HG03095 (cell line): ENCODE measurements at regions not wholly inside any gene's neighbourhood (a gene's known extent, or its start where the extent isn't known, plus 50 kb on each side); places are given as distances from the start of the nearest gene placed in this dataset.

ENCODE experiments used
- ATAC-seq: cut with Tn5 transposase; IDR thresholded peaks from one replicate; pipeline ENCODE4 v1.9.1; 2021; ENCODE audit warnings: moderate library complexity; ENCODE audit not compliant: unreplicated experiment

DNA sequence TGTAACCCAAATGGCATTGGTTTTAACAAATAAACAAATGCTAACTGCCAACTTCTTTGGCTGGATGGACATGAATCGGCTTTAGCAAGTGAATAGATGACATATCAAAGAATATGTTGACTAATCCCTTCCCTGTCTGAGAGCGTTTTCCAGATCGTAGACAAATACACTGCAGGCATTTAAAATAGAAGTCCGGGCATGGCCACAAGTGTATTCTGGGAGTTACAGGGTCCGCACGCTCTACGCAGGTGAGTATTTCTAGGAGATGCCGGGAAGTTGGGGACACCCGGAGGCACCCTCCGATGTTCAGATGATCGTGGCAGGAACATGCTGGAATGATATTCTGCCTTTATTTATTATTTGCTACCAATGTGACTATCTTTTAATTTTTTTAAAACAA, 53.2 kb upstream of the ZNF536 start:
- ATAC-seq: no peak

DNA sequence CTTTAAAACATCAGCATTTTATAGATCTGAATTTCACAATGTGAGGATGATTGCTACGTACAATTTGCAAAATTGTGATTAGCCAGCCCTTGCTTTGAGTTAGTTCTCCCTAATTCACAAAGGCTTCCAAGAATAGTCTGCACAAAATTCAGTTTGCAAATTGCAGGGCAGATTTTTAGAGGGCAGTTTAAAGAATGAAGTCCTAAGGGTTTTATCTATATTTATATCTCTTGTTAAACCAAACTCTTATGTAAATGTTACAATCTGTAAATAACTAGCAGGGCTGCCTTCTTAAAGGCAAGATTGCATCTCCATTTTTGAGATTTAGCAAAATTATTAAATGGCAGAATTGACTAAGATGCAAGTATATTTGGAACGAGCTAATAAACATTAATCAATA, 52.8 kb upstream of the ZNF536 start:
- ATAC-seq: no peak

DNA sequence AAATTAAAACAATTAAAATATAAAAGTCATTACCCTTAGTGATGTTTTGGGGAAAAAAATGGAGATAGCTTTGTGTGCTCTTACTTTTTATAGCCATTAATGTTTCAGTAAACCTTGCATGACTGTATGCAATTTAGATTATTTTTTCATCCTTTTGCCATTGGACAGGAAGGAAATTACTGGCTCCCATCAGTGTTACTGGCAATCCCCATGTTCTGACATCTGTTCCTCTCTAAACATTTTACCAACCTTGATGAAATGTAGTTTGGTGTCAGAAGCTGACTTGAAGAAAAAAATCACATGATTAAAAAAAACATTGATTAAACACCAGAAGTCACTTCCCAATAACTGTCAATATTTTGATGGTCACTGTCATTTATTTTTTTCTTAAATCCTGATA, 52.3 kb upstream of the ZNF536 start:
- no peak for ATAC-seq

DNA sequence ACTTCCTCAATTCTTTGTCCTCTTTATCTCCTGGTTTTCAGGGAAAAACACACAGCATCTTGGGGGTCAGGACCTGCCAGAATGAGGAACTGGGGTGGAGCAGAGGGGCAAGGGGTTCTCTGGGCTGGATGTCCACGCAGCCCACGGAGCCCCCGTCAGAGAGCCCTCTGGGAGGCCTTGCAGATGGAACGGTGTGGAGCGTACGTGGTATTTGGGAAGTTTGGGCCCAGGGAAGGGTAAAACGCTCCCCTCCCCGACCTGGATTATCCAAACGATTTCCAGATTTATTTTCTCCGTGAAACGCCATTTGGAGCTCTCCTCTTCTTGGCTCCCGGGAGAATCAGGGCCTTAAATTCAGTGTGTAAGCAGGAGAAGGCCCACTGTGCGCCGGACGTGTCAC, 51.7 kb upstream of the ZNF536 start:
- no peak for ATAC-seq

DNA sequence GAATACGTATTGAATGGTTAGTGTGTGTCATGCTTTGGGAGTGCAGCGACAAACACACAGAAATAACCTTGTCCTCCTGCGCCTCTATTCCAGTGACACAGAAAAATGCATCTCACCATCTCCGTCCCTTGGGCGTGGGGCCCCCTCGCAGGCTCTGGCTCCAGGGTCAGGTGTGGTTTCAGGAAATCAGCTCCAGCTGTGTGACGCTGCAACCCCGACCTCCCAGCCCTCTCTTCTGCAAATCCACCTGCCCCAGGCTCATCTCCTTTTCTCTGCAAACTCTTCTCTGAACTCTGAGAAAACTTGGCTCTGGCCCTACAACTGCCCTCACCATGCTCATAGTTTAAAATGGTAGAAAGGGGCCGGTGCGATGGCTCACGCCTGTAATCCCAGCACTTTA, 51.3 kb upstream of the ZNF536 start:
- ATAC-seq: no peak
